Neural crest cell (in vitro differentiated cells): ENCODE measurements at regions not wholly inside any gene's neighbourhood (a gene's known extent, or its start where the extent isn't known, plus 50 kb on each side); places are given as distances from the start of the nearest gene placed in this dataset.

Source experiments
- DNase-seq: peaks from one replicate; pipeline ENCODE4 v3.0.0; 2021; ENCODE audit warnings: low read depth, mixed read lengths, low spot score
- H3K27ac Mint-ChIP-seq: one replicate; pipeline ENCODE4 v1.8.0; 2021; ENCODE audit warnings: mild to moderate bottlenecking, mixed read lengths; ENCODE audit not compliant: unreplicated experiment
- H3K27me3 Mint-ChIP-seq: 2 replicates; pipeline ENCODE4 v1.8.0; 2021; ENCODE audit warnings: low read depth, mild to moderate bottlenecking, mixed read lengths
- H3K36me3 Mint-ChIP-seq: 2 replicates; pipeline ENCODE4 v1.8.0; 2021; ENCODE audit warnings: low read depth, mild to moderate bottlenecking, mixed read lengths
- H3K4me1 Mint-ChIP-seq: 2 replicates; pipeline ENCODE4 v1.8.0; 2021; ENCODE audit warnings: mixed read lengths
- H3K4me3 Mint-ChIP-seq: one replicate; pipeline ENCODE4 v1.8.0; 2021; ENCODE audit warnings: mild to moderate bottlenecking, mixed read lengths
- H3K9me3 Mint-ChIP-seq: 2 replicates; pipeline ENCODE4 v1.8.0; 2021; ENCODE audit warnings: mixed read lengths
- CTCF ChIP-seq: fragments of 200-600 bp; sonication (generic); conservative IDR thresholded peaks from 2 replicates; pipeline ENCODE4 v1.5.0; 2021; ENCODE audit warnings: antibody characterized with exemption, mild to moderate bottlenecking

- Mint-ChIP-seq H3K36me3 (peaks cover 2% of the 10 kb centered on the region), H3K4me1 (no peaks in the 10 kb centered on the region), H3K27ac (no peak overlapping the region), H3K4me3 (no peak overlapping the region), H3K9me3 (peaks cover 7% of the 10 kb centered on the region), H3K27me3 (no peaks in the 10 kb centered on the region)
- no peak for TF ChIP-seq CTCF
- no peak for DNase-seq
These were observed 492.8 kb upstream of the NR3C2 start for GRCh38 chr4:148934926-148935578.

- no peak overlapping the region for H3K4me3 Mint-ChIP-seq
- peaks cover 2% of the 10 kb centered on the region for H3K36me3 Mint-ChIP-seq
- no peak overlapping the region for H3K27ac Mint-ChIP-seq
- no peaks in the 10 kb centered on the region for H3K4me1 Mint-ChIP-seq
- H3K27me3 Mint-ChIP-seq = no peaks in the 10 kb centered on the region
- DNase-seq = no peak
- no peak for TF ChIP-seq CTCF
- peaks cover 2% of the 10 kb centered on the region for H3K9me3 Mint-ChIP-seq
These were observed 484.4 kb upstream of the NR3C2 start for GRCh38 chr4:148926276-148927260.

- Mint-ChIP-seq H3K36me3 (no peaks in the 10 kb centered on the region), H3K27ac (no peak overlapping the region), H3K9me3 (no peaks in the 10 kb centered on the region), H3K27me3 (no peaks in the 10 kb centered on the region), H3K4me3 (no peak overlapping the region), H3K4me1 (no peaks in the 10 kb centered on the region)
- DNase-seq = no peak
- TF ChIP-seq CTCF = no peak
These were observed 481.7 kb upstream of the NR3C2 start for GRCh38 chr4:148923881-148924280.

- Mint-ChIP-seq H3K4me1 (no peaks in the 10 kb centered on the region), H3K27me3 (no peaks in the 10 kb centered on the region), H3K27ac (no peak overlapping the region), H3K4me3 (no peak overlapping the region), H3K36me3 (no peaks in the 10 kb centered on the region), H3K9me3 (no peaks in the 10 kb centered on the region)
- TF ChIP-seq CTCF = no peak
- no peak for DNase-seq
These were observed 480.3 kb upstream of the NR3C2 start for GRCh38 chr4:148922497-148922896.

GRCh38 chr4:148914734-148915133, 472.5 kb upstream of the NR3C2 start:
- Mint-ChIP-seq H3K27me3 (no peaks in the 10 kb centered on the region), H3K4me1 (no peaks in the 10 kb centered on the region), H3K36me3 (no peaks in the 10 kb centered on the region), H3K4me3 (no peak overlapping the region), H3K27ac (no peak overlapping the region), H3K9me3 (peaks cover 2% of the 10 kb centered on the region)
- TF ChIP-seq CTCF = no peak
- no peak for DNase-seq
